ENCODE measurements at regions not wholly inside any gene's neighbourhood (a gene's known extent, or its start where the extent isn't known, plus 50 kb on each side); places are given as distances from the start of the nearest gene placed in this dataset.

GRCh38 chr5:109958082-109958481 is 268.4 kb downstream of the MAN2A1 start:
- Mint-ChIP-seq H3K36me3 (no peaks in the 10 kb centered on the region), H3K4me1 (peaks cover 0 to 11% (median under 1%) of the 10 kb centered on the region in 4 donors), H3K27me3 (peaks cover 6% of the 10 kb centered on the region), H3K27ac (no peak overlapping the region), H3K9me3 (peaks cover 0 to 2% (median 0%) of the 10 kb centered on the region in 7 donors), H3K4me3 (no peak overlapping the region)
- ATAC-seq (ENCODE audit: low read depth in 2 of 2) (no peak), DNase-seq (no peak)
- H3K4me3 ChIP-seq (ENCODE audit: low read depth, low read length): no peak overlapping the region
- H3K36me3 ChIP-seq (ENCODE audit: control insufficient read depth, insufficient read depth, low read length): no peaks in the 10 kb centered on the region
- no peaks in the 10 kb centered on the region for H3K9me3 ChIP-seq (ENCODE audit: control insufficient read depth in 2 of 2, low read length in 2 of 2)
- no peaks in the 10 kb centered on the region for H3K4me1 ChIP-seq (ENCODE audit: control insufficient read depth, insufficient read depth, low read length, poor library complexity, severe bottlenecking)
- H3K27me3 ChIP-seq (ENCODE audit: control insufficient read depth, insufficient read depth, low read length): peaks cover 2% of the 10 kb centered on the region
- no peak overlapping the region for H3K27ac ChIP-seq (ENCODE audit: insufficient read depth, low read length, poor library complexity, severe bottlenecking)

GRCh38 chr5:109959652-109960051 is 269.9 kb downstream of the MAN2A1 start:
- peaks cover 0 to 11% (median under 1%) of the 10 kb centered on the region in 4 donors for H3K4me1 Mint-ChIP-seq
- H3K4me3 Mint-ChIP-seq: no peak overlapping the region
- H3K36me3 ChIP-seq (ENCODE audit: control insufficient read depth, insufficient read depth, low read length): no peaks in the 10 kb centered on the region
- H3K36me3 Mint-ChIP-seq: no peaks in the 10 kb centered on the region
- ATAC-seq (ENCODE audit: low read depth in 2 of 2) (no peak), DNase-seq (no peak)
- H3K27ac ChIP-seq (ENCODE audit: insufficient read depth, low read length, poor library complexity, severe bottlenecking): no peak overlapping the region
- no peaks in the 10 kb centered on the region for H3K4me1 ChIP-seq (ENCODE audit: control insufficient read depth, insufficient read depth, low read length, poor library complexity, severe bottlenecking)
- H3K27me3 ChIP-seq (ENCODE audit: control insufficient read depth, insufficient read depth, low read length): peaks cover 2% of the 10 kb centered on the region
- peaks cover 6% of the 10 kb centered on the region for H3K27me3 Mint-ChIP-seq
- no peak overlapping the region for H3K27ac Mint-ChIP-seq
- peaks cover 0 to 3% (median 0%) of the 10 kb centered on the region in 7 donors for H3K9me3 Mint-ChIP-seq
- H3K9me3 ChIP-seq (ENCODE audit: control insufficient read depth in 2 of 2, low read length in 2 of 2): no peaks in the 10 kb centered on the region
- H3K4me3 ChIP-seq (ENCODE audit: low read depth, low read length): no peak overlapping the region

GRCh38 chr5:109961751-109962150 is 272.0 kb downstream of the MAN2A1 start:
- Histone ChIP-seq H3K36me3 (ENCODE audit: control insufficient read depth, insufficient read depth, low read length) (no peaks in the 10 kb centered on the region), H3K9me3 (ENCODE audit: control insufficient read depth in 2 of 2, low read length in 2 of 2) (no peaks in the 10 kb centered on the region), H3K27me3 (ENCODE audit: control insufficient read depth, insufficient read depth, low read length) (peaks cover 2% of the 10 kb centered on the region), H3K4me1 (ENCODE audit: control insufficient read depth, insufficient read depth, low read length, poor library complexity, severe bottlenecking) (no peaks in the 10 kb centered on the region), H3K27ac (ENCODE audit: insufficient read depth, low read length, poor library complexity, severe bottlenecking) (no peak overlapping the region), H3K4me3 (ENCODE audit: low read depth, low read length) (no peak overlapping the region)
- Mint-ChIP-seq H3K36me3 (no peaks in the 10 kb centered on the region), H3K4me1 (peaks cover 0 to 11% (median under 1%) of the 10 kb centered on the region in 4 donors), H3K27me3 (peaks cover 6% of the 10 kb centered on the region), H3K4me3 (no peak overlapping the region), H3K27ac (no peak overlapping the region), H3K9me3 (peaks cover 0 to 3% (median 0%) of the 10 kb centered on the region in 7 donors)
- DNase-seq: no peak
- ATAC-seq (ENCODE audit: low read depth in 2 of 2): no peak

GRCh38 chr5:109962882-109963603 is 273.3 kb downstream of the MAN2A1 start:
- no peak overlapping the region for H3K4me3 ChIP-seq (ENCODE audit: low read depth, low read length)
- H3K4me3 Mint-ChIP-seq: no peak overlapping the region
- H3K27ac Mint-ChIP-seq: no peak overlapping the region

GRCh38 chr5:109964136-109964535 is 274.4 kb downstream of the MAN2A1 start:
- H3K27ac Mint-ChIP-seq: peak overlapping the region in 1 of 3 donors; percentile 16
- DNase-seq (no peak), ATAC-seq (ENCODE audit: low read depth in 2 of 2) (no peak)
- H3K4me3 Mint-ChIP-seq: no peak overlapping the region
- peaks cover 0 to 1% (median under 1%) of the 10 kb centered on the region in 4 donors for H3K4me1 Mint-ChIP-seq
- no peaks in the 10 kb centered on the region for H3K36me3 Mint-ChIP-seq
- Histone ChIP-seq H3K36me3 (ENCODE audit: control insufficient read depth, insufficient read depth, low read length) (no peaks in the 10 kb centered on the region), H3K4me3 (ENCODE audit: low read depth, low read length) (no peak overlapping the region), H3K9me3 (ENCODE audit: control insufficient read depth in 2 of 2, low read length in 2 of 2) (no peaks in the 10 kb centered on the region), H3K27me3 (ENCODE audit: control insufficient read depth, insufficient read depth, low read length) (no peaks in the 10 kb centered on the region), H3K27ac (ENCODE audit: insufficient read depth, low read length, poor library complexity, severe bottlenecking) (no peak overlapping the region), H3K4me1 (ENCODE audit: control insufficient read depth, insufficient read depth, low read length, poor library complexity, severe bottlenecking) (no peaks in the 10 kb centered on the region)
- H3K9me3 Mint-ChIP-seq: peaks cover 0 to 3% (median 0%) of the 10 kb centered on the region in 7 donors
- H3K27me3 Mint-ChIP-seq: no peaks in the 10 kb centered on the region

More at GRCh38 chr5:109962882-109963603, 273.3 kb downstream of the MAN2A1 start:
- Mint-ChIP-seq H3K36me3 (no peaks in the 10 kb centered on the region), H3K4me1 (peaks cover 0 to 11% (median under 1%) of the 10 kb centered on the region in 4 donors), H3K27me3 (peaks cover 6% of the 10 kb centered on the region), H3K9me3 (peaks cover 0 to 3% (median 0%) of the 10 kb centered on the region in 7 donors)
- no peaks in the 10 kb centered on the region for H3K36me3 ChIP-seq (ENCODE audit: control insufficient read depth, insufficient read depth, low read length)
- no peak overlapping the region for H3K27ac ChIP-seq (ENCODE audit: insufficient read depth, low read length, poor library complexity, severe bottlenecking)
- DNase-seq: no peak
- ATAC-seq (ENCODE audit: low read depth in 2 of 2): no peak
- H3K9me3 ChIP-seq (ENCODE audit: control insufficient read depth in 2 of 2, low read length in 2 of 2): no peaks in the 10 kb centered on the region
- H3K4me1 ChIP-seq (ENCODE audit: control insufficient read depth, insufficient read depth, low read length, poor library complexity, severe bottlenecking): no peaks in the 10 kb centered on the region
- H3K27me3 ChIP-seq (ENCODE audit: control insufficient read depth, insufficient read depth, low read length): no peaks in the 10 kb centered on the region

- DNase-seq (no peak), ATAC-seq (ENCODE audit: low read depth in 2 of 2) (no peak)
- Histone ChIP-seq H3K27me3 (ENCODE audit: control insufficient read depth, insufficient read depth, low read length) (no peaks in the 10 kb centered on the region), H3K36me3 (ENCODE audit: control insufficient read depth, insufficient read depth, low read length) (no peaks in the 10 kb centered on the region), H3K27ac (ENCODE audit: insufficient read depth, low read length, poor library complexity, severe bottlenecking) (no peak overlapping the region), H3K4me3 (ENCODE audit: low read depth, low read length) (no peak overlapping the region), H3K9me3 (ENCODE audit: control insufficient read depth in 2 of 2, low read length in 2 of 2) (no peaks in the 10 kb centered on the region), H3K4me1 (ENCODE audit: control insufficient read depth, insufficient read depth, low read length, poor library complexity, severe bottlenecking) (no peaks in the 10 kb centered on the region)
- no peak overlapping the region for H3K4me3 Mint-ChIP-seq
- no peaks in the 10 kb centered on the region for H3K4me1 Mint-ChIP-seq
- no peaks in the 10 kb centered on the region for H3K27me3 Mint-ChIP-seq
- no peak overlapping the region for H3K27ac Mint-ChIP-seq
- H3K9me3 Mint-ChIP-seq: peaks cover 0 to 3% (median 0%) of the 10 kb centered on the region in 7 donors
- H3K36me3 Mint-ChIP-seq: no peaks in the 10 kb centered on the region
Observed at GRCh38 chr5:109965634-109966033, 275.9 kb downstream of the MAN2A1 start.

- Mint-ChIP-seq H3K36me3 (no peaks in the 10 kb centered on the region), H3K27ac (no peak overlapping the region), H3K4me1 (peaks cover 0 to 11% (median 0%) of the 10 kb centered on the region in 4 donors), H3K4me3 (no peak overlapping the region), H3K27me3 (peaks cover 5% of the 10 kb centered on the region), H3K9me3 (peaks cover 0 to 6% (median 0%) of the 10 kb centered on the region in 7 donors)
- ATAC-seq (ENCODE audit: low read depth in 2 of 2) (no peak), DNase-seq (no peak)
- no peaks in the 10 kb centered on the region for H3K9me3 ChIP-seq (ENCODE audit: control insufficient read depth in 2 of 2, low read length in 2 of 2)
- no peak overlapping the region for H3K27ac ChIP-seq (ENCODE audit: insufficient read depth, low read length, poor library complexity, severe bottlenecking)
- H3K27me3 ChIP-seq (ENCODE audit: control insufficient read depth, insufficient read depth, low read length): no peaks in the 10 kb centered on the region
- no peaks in the 10 kb centered on the region for H3K36me3 ChIP-seq (ENCODE audit: control insufficient read depth, insufficient read depth, low read length)
- H3K4me1 ChIP-seq (ENCODE audit: control insufficient read depth, insufficient read depth, low read length, poor library complexity, severe bottlenecking): no peaks in the 10 kb centered on the region
- no peak overlapping the region for H3K4me3 ChIP-seq (ENCODE audit: low read depth, low read length)
Observed at GRCh38 chr5:109971968-109972367, 282.2 kb downstream of the MAN2A1 start.

- Histone ChIP-seq H3K4me1 (ENCODE audit: control insufficient read depth, insufficient read depth, low read length, poor library complexity, severe bottlenecking) (no peaks in the 10 kb centered on the region), H3K4me3 (ENCODE audit: low read depth, low read length) (no peak overlapping the region), H3K27ac (ENCODE audit: insufficient read depth, low read length, poor library complexity, severe bottlenecking) (no peak overlapping the region), H3K27me3 (ENCODE audit: control insufficient read depth, insufficient read depth, low read length) (no peaks in the 10 kb centered on the region), H3K36me3 (ENCODE audit: control insufficient read depth, insufficient read depth, low read length) (no peaks in the 10 kb centered on the region), H3K9me3 (ENCODE audit: control insufficient read depth in 2 of 2, low read length in 2 of 2) (no peaks in the 10 kb centered on the region)
- H3K4me1 Mint-ChIP-seq: no peaks in the 10 kb centered on the region
- H3K9me3 Mint-ChIP-seq: peaks cover 0 to 1% (median 0%) of the 10 kb centered on the region in 7 donors
- no peak overlapping the region for H3K4me3 Mint-ChIP-seq
- ATAC-seq (ENCODE audit: low read depth in 2 of 2): no peak
- H3K36me3 Mint-ChIP-seq: peaks cover 4% of the 10 kb centered on the region
- no peak for DNase-seq
- no peak overlapping the region for H3K27ac Mint-ChIP-seq
- peaks cover 22% of the 10 kb centered on the region for H3K27me3 Mint-ChIP-seq
Observed at GRCh38 chr5:109981979-109982378, 292.3 kb downstream of the MAN2A1 start.

All from CD4-positive, CD25-positive, alpha-beta regulatory T cell (primary cell).